ENCODE measurements at regions not wholly inside any gene's neighbourhood (a gene's known extent, or its start where the extent isn't known, plus 50 kb on each side); places are given as distances from the start of the nearest gene placed in this dataset.

DNA sequence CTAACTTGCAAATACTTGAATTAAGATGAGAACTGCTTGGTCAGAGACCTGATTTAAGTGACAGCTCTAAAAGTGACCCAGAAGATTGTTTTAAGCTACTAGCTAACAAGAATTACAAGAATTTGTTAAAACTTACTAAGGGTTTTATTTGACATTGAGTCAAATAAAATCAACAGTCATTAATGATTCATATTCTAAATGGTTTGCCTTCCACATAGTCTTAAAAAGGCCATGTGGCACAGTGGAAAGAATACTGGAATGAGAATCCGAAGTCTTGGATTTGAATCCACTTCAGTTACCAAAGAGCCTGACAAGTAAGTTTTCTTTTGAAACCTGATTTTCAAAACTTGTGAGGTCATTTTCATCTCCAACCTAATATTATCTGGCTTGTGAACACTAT is 489.3 kb downstream of the ADCYAP1 start:
- TF ChIP-seq, protein P1, sequence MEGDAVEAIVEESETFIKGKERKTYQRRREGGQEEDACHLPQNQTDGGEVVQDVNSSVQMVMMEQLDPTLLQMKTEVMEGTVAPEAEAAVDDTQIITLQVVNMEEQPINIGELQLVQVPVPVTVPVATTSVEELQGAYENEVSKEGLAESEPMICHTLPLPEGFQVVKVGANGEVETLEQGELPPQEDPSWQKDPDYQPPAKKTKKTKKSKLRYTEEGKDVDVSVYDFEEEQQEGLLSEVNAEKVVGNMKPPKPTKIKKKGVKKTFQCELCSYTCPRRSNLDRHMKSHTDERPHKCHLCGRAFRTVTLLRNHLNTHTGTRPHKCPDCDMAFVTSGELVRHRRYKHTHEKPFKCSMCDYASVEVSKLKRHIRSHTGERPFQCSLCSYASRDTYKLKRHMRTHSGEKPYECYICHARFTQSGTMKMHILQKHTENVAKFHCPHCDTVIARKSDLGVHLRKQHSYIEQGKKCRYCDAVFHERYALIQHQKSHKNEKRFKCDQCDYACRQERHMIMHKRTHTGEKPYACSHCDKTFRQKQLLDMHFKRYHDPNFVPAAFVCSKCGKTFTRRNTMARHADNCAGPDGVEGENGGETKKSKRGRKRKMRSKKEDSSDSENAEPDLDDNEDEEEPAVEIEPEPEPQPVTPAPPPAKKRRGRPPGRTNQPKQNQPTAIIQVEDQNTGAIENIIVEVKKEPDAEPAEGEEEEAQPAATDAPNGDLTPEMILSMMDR (IDR thresholded peaks at IDR 0.05): no peak
- no peak for TF ChIP-seq POLR2A (IDR thresholded peaks at IDR 0.05)

Data from right lobe of liver (tissue), 4 donors.